ENCODE measurements at regions not wholly inside any gene's neighbourhood (a gene's known extent, or its start where the extent isn't known, plus 50 kb on each side); places are given as distances from the start of the nearest gene placed in this dataset.

DNA sequence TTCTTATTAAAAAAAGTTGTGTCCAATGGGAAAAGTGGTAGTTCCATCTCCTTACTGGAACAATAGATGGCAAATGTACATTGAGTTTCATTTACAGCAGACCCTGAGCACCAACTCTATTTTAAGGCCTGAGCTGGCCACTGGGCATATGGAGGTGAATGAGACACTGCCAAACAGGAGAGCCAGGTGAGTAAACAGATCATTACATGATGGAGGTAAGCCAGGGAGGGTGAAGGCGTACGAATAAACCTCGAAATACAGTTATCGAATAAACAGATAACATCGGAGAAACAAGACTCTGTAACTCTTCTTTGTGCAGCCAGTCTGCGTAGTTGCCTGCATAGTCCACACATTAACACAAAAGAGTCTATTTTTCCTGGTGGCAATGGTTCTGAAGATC is 446.4 kb upstream of the KLF4 start:
- Histone ChIP-seq H3K9me3 (no peaks in the 10 kb centered on the region), H3K4me3 (no peak overlapping the region), H3K4me1 (no peaks in the 10 kb centered on the region), H3K27ac (no peak overlapping the region), H3K27me3 (no peaks in the 10 kb centered on the region), H3K36me3 (no peaks in the 10 kb centered on the region)
- intact Hi-C loops (cut with DNase I) = no loop called here
- WGBS, 2 donors = 93 to 95% methylated on average over 6 of the region's 6 CpGs
- TF ChIP-seq, protein P1, sequence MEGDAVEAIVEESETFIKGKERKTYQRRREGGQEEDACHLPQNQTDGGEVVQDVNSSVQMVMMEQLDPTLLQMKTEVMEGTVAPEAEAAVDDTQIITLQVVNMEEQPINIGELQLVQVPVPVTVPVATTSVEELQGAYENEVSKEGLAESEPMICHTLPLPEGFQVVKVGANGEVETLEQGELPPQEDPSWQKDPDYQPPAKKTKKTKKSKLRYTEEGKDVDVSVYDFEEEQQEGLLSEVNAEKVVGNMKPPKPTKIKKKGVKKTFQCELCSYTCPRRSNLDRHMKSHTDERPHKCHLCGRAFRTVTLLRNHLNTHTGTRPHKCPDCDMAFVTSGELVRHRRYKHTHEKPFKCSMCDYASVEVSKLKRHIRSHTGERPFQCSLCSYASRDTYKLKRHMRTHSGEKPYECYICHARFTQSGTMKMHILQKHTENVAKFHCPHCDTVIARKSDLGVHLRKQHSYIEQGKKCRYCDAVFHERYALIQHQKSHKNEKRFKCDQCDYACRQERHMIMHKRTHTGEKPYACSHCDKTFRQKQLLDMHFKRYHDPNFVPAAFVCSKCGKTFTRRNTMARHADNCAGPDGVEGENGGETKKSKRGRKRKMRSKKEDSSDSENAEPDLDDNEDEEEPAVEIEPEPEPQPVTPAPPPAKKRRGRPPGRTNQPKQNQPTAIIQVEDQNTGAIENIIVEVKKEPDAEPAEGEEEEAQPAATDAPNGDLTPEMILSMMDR (IDR thresholded peaks at IDR 0.05) = no peak
- no peak for TF ChIP-seq POLR2A (IDR thresholded peaks at IDR 0.05)
- DNase-seq = no peak

DNA sequence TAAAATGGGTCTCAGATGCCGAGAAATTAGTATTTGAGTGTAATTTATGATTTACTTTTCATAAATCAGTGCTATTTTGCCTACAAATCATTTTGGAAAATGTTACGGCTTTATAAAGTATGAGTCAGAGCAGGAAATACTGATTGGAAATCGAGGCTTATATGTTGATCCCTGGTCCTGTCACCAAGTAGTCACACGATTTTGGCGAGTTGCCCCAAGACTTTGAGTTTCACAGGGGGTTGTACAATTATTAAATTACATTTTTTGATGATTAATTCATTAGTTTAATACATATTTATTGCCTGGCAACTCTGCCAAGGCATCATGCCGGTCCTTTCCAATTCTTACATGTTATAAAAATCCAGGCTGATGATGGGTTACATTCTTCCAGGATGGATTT is 443.9 kb upstream of the KLF4 start:
- Histone ChIP-seq H3K4me1 (peaks cover 0 to 13% (median 6%) of the 10 kb centered on the region in 3 donors), H3K9me3 (no peaks in the 10 kb centered on the region), H3K4me3 (no peak overlapping the region), H3K27me3 (no peaks in the 10 kb centered on the region), H3K27ac (no peak overlapping the region), H3K36me3 (no peaks in the 10 kb centered on the region)
- DNase-seq = no peak
- intact Hi-C loops (cut with DNase I) = no loop called here
- TF ChIP-seq, protein P1 (IDR thresholded peaks at IDR 0.05) = no peak
- TF ChIP-seq POLR2A (IDR thresholded peaks at IDR 0.05) = no peak
- WGBS, 2 donors = 45 to 47% methylated on average over 6 of the region's 6 CpGs

DNA sequence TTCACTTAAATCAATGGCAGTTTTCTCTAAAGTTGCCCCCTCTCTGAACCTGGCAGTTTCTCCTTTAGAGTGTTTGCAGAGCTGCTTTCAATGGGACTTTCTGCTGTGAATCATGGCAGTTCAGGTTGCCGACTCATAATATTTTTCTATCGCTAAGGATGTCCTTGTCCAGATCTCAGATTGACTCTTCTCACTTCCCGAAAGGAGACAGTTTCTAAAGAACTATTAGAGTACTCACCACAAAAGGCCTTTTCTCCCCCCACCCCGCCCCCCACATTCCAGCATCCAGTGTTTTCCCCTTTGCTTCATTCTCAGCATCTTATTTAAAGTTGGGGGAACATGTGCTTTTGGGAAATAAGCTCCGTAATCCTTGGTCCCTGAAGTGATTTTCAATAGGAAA is 443.5 kb upstream of the KLF4 start:
- intact Hi-C loops (cut with DNase I) = no loop called here
- 43 to 48% methylated on average over 5 of the region's 5 CpGs for WGBS, 2 donors
- H3K36me3 ChIP-seq = no peaks in the 10 kb centered on the region
- DNase-seq = no peak
- H3K9me3 ChIP-seq = no peaks in the 10 kb centered on the region
- no peaks in the 10 kb centered on the region for H3K27me3 ChIP-seq
- no peak overlapping the region for H3K27ac ChIP-seq
- H3K4me1 ChIP-seq = peaks cover 0 to 13% (median 6%) of the 10 kb centered on the region in 3 donors
- H3K4me3 ChIP-seq = no peak overlapping the region
- TF ChIP-seq POLR2A (IDR thresholded peaks at IDR 0.05) = no peak
- TF ChIP-seq, protein P1 (IDR thresholded peaks at IDR 0.05) = no peak

DNA sequence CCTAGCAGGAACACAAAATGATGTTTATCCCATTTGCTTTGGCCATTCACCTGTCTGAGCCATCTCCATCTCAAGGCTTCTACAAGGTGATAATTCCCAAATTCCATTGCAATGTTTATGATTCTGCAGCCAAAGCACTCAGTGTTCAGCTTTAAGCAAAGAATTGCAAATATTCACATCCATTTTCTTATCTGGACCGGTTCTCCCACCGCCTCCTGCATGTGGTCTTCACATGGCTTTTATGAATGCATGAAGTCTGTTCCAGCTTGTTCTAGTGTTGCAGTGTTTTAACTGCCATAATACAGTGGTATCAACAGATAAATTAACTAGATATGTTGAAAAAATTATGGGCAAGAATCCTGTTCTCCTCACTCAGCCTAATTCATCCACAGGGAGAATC is 443.0 kb upstream of the KLF4 start:
- H3K27me3 ChIP-seq = no peaks in the 10 kb centered on the region
- no peaks in the 10 kb centered on the region for H3K36me3 ChIP-seq
- no peak overlapping the region for H3K4me3 ChIP-seq
- H3K27ac ChIP-seq = no peak overlapping the region
- H3K9me3 ChIP-seq = no peaks in the 10 kb centered on the region
- no peak for DNase-seq
- WGBS, 2 donors = 75 to 76% methylated on average over 2 of the region's 2 CpGs
- H3K4me1 ChIP-seq = peaks cover 0 to 13% (median 6%) of the 10 kb centered on the region in 3 donors
- intact Hi-C loops (cut with DNase I) = no loop called here
- TF ChIP-seq, protein P1 (IDR thresholded peaks at IDR 0.05) = no peak
- TF ChIP-seq POLR2A (IDR thresholded peaks at IDR 0.05) = no peak

DNA sequence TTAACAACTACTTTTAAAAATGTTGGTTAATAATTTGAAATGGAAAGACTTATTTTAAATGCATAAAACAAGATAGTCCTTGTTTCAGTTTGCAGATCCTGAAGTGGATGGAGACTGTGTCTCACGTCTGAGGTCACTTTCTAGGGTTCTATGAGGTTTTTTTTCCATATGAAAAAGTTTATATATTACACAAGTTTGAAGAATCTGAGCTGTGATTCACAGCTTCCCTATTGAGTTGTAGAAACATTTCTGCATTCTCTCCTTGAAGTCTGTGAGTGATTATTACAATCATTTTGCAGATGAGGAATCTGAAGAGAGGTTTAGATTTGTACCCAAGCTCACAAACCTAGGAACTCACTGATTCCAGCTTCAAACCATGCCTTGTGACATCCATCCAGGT is 442.5 kb upstream of the KLF4 start:
- WGBS, 2 donors = 50 to 70% methylated on average over 1 of the region's 1 CpG
- no peak overlapping the region for H3K4me3 ChIP-seq
- TF ChIP-seq POLR2A (IDR thresholded peaks at IDR 0.05) = no peak
- TF ChIP-seq, protein P1 (IDR thresholded peaks at IDR 0.05) = no peak

More for the DNA sequence above, 442.5 kb upstream of the KLF4 start:
- Histone ChIP-seq H3K27ac (no peak overlapping the region), H3K4me1 (peaks cover 0 to 13% (median 6%) of the 10 kb centered on the region in 3 donors), H3K9me3 (no peaks in the 10 kb centered on the region), H3K36me3 (no peaks in the 10 kb centered on the region), H3K27me3 (no peaks in the 10 kb centered on the region)
- no peak for DNase-seq
- intact Hi-C loops (cut with DNase I) = no loop called here
